Spleen (tissue), 11 donors: ENCODE measurements at regions not wholly inside any gene's neighbourhood (a gene's known extent, or its start where the extent isn't known, plus 50 kb on each side); places are given as distances from the start of the nearest gene placed in this dataset.

Source experiments
- DNase-seq: peaks from one replicate; pipeline ENCODE4 v3.0.0-alpha.2; 2020
- H3K27ac ChIP-seq, 8 donors: fragments of 200-600 bp; sonication (generic) in 7 of 8; 1 replicate in 4 of 8; 2 replicates in 4 of 8; pipeline versions ENCODE4 v1.5.0 to v1.8.0; 2016 to 2021; ENCODE audit warnings: inconsistent platforms in 4 of 8, mild to moderate bottlenecking in 4 of 8, moderate library complexity in 1 of 8
- H3K27me3 ChIP-seq, 7 donors: fragments of 200-600 bp; sonication (generic) in 6 of 7; replicated peaks in 1 of 7; 1 replicate in 4 of 7; 2 replicates in 3 of 7; pipeline versions ENCODE4 v1.5.0 to v1.8.0; 2016 to 2021; ENCODE audit warnings: inconsistent platforms in 3 of 7, mild to moderate bottlenecking in 1 of 7
- H3K36me3 ChIP-seq, 6 donors: fragments of 200-600 bp; sonication (generic) in 5 of 6; 1 replicate in 4 of 6; 2 replicates in 2 of 6; pipeline versions ENCODE4 v1.5.0 to v1.8.0; 2016 to 2021; ENCODE audit warnings: inconsistent platforms in 2 of 6
- H3K4me1 ChIP-seq, 6 donors: fragments of 200-600 bp; sonication (generic) in 5 of 6; 1 replicate in 3 of 6; 2 replicates in 3 of 6; pipeline versions ENCODE4 v1.5.0 to v1.8.0; 2016 to 2021; ENCODE audit warnings: inconsistent platforms in 3 of 6
- H3K4me3 ChIP-seq, 8 donors: fragments of 200-600 bp; sonication (generic) in 7 of 8; 1 replicate in 4 of 8; 2 replicates in 4 of 8; pipeline versions ENCODE4 v1.5.0 to v1.8.0; 2016 to 2021; ENCODE audit warnings: inconsistent platforms in 4 of 8, mild to moderate bottlenecking in 4 of 8, moderate library complexity in 2 of 8
- H3K9me3 ChIP-seq, 8 donors: fragments of 200-600 bp; sonication (generic) in 7 of 8; 1 replicate in 4 of 8; 2 replicates in 4 of 8; pipeline versions ENCODE4 v1.5.0 to v1.8.0; 2016 to 2021; ENCODE audit warnings: inconsistent platforms in 4 of 8
- POLR2A ChIP-seq, 3 donors: fragments of 450-650 bp; IDR thresholded peaks; one replicate each; pipeline ENCODE4 v1.5.1; 2017; ENCODE audit warnings: antibody characterized with exemption in 3 of 3, mild to moderate bottlenecking in 1 of 3
- POLR2AphosphoS5 ChIP-seq, 3 donors: sonication (generic); formaldehyde crosslinking; IDR thresholded peaks; one replicate each; pipeline ENCODE4 v1.5.1; 2017; ENCODE audit warnings: antibody characterized with exemption in 3 of 3
- WGBS, 5 donors: extraction: QIAGEN DNeasy Blood & Tissue Kit in 3 of 5; methylation state at CpG; one replicate each; pipeline versions ENCODE4 v1.1.5 to v1.1.7; 2013 to 2018; 5-methylcytosine and 5-hydroxymethylcytosine counted together
- intact Hi-C: fragments of 100-400 bp; cut with DNase I; formaldehyde crosslinking; loops from one replicate; pipeline ENCODE4 v1.15.0; 2023; ENCODE audit warnings: low total_unique reads
- TF ChIP-seq, protein P1 (sequence below), 11 experiments: fragments of 200-600 bp in 7 of 11; fragments of 450-650 bp in 4 of 11; sonication (generic) in 4 of 11; IDR thresholded peaks in 8 of 11; conservative IDR thresholded peaks in 3 of 11; 1 replicate in 7 of 11; 2 replicates in 4 of 11; pipeline versions ENCODE4 v1.4.0 to v1.8.0; 2016 to 2021; ENCODE audit warnings: antibody characterized with exemption in 11 of 11, inconsistent platforms in 4 of 11, mild to moderate bottlenecking in 1 of 11
- donor health status: healthy with polysubstance abuse.
- donor health status: DM: no; HTN: no; CAD: no; lungs with moderate emphysema.
- donor health status: DM: no; HTN: no; CAD: no.
- donor health status: Bipolar disorder and iron deficiency.
- donor health status: healthy.
- donor health status: DM: no; HTN: no; CAD: no.
- donor health status: DM: yes; HTN: yes; CAD: no.

DNA sequence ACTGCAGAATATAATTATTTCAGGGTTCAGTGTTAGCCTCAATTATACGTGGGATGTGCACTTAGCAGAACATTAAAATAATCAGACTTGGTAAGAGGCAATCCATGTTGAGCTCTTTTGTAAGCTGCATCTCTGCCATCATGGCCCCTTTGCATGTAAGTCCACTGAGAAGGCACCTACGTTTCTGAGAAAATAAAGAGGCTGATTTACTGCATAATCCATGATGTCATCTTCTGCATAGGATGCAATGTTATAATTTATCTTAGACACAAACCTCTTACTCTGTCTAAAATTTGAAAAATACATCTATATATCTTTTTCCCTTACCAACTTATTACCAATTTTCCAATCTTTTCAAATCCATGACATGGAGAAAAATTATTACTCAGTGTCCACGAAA lies 1294.7 kb downstream of the ZPLD1 start:
- no peaks in the 10 kb centered on the region for H3K27me3 ChIP-seq
- intact Hi-C loops: no loop called here
- H3K4me3 ChIP-seq: no peak overlapping the region
- TF ChIP-seq POLR2AphosphoS5 (IDR thresholded peaks at IDR 0.05) (no peak), POLR2A (IDR thresholded peaks at IDR 0.05) (no peak)
- TF ChIP-seq, protein P1, sequence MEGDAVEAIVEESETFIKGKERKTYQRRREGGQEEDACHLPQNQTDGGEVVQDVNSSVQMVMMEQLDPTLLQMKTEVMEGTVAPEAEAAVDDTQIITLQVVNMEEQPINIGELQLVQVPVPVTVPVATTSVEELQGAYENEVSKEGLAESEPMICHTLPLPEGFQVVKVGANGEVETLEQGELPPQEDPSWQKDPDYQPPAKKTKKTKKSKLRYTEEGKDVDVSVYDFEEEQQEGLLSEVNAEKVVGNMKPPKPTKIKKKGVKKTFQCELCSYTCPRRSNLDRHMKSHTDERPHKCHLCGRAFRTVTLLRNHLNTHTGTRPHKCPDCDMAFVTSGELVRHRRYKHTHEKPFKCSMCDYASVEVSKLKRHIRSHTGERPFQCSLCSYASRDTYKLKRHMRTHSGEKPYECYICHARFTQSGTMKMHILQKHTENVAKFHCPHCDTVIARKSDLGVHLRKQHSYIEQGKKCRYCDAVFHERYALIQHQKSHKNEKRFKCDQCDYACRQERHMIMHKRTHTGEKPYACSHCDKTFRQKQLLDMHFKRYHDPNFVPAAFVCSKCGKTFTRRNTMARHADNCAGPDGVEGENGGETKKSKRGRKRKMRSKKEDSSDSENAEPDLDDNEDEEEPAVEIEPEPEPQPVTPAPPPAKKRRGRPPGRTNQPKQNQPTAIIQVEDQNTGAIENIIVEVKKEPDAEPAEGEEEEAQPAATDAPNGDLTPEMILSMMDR (IDR thresholded peaks at IDR 0.05 in 8 of 11, conservative IDR thresholded peaks at IDR 0.05 in 3 of 11): no peak
- H3K27ac ChIP-seq: no peak overlapping the region
- no peaks in the 10 kb centered on the region for H3K4me1 ChIP-seq
- H3K36me3 ChIP-seq: no peaks in the 10 kb centered on the region
- 59 to 77% (median 69%) methylated on average over 3 of the region's 3 CpGs for WGBS, 5 donors
- H3K9me3 ChIP-seq: peaks cover 0 to 9% (median 0%) of the 10 kb centered on the region in 8 donors
- DNase-seq: no peak

DNA sequence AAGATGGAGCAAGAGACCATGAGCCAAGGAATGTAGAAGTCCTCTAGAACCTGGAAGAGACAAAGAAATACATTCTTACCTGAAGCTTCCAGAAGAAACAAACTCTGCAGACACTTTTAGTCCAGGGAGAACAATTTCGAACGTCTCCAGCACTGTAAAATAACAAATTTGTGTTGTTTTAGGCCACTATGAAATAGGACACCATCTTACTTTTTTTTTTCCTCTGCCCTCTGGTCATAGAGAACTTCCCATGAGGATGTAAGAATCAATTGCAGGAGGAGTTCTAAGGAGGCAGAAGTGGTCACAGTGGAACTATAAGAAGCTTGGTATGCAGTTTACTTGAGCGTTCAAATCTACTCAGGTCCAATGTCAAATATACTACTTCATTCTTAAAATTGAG lies 1295.9 kb downstream of the ZPLD1 start:
- WGBS, 5 donors: 76 to 89% (median 79%) methylated on average over 3 of the region's 3 CpGs
- no peak for DNase-seq
- TF ChIP-seq POLR2AphosphoS5 (IDR thresholded peaks at IDR 0.05): no peak
- TF ChIP-seq, protein P1 (IDR thresholded peaks at IDR 0.05 in 8 of 11, conservative IDR thresholded peaks at IDR 0.05 in 3 of 11): no peak
- TF ChIP-seq POLR2A (IDR thresholded peaks at IDR 0.05): no peak
- Histone ChIP-seq H3K9me3 (peaks cover 0 to 9% (median 0%) of the 10 kb centered on the region in 8 donors), H3K27ac (no peak overlapping the region), H3K4me3 (no peak overlapping the region), H3K36me3 (no peaks in the 10 kb centered on the region), H3K27me3 (no peaks in the 10 kb centered on the region), H3K4me1 (no peaks in the 10 kb centered on the region)
- intact Hi-C loops: no loop called here

DNA sequence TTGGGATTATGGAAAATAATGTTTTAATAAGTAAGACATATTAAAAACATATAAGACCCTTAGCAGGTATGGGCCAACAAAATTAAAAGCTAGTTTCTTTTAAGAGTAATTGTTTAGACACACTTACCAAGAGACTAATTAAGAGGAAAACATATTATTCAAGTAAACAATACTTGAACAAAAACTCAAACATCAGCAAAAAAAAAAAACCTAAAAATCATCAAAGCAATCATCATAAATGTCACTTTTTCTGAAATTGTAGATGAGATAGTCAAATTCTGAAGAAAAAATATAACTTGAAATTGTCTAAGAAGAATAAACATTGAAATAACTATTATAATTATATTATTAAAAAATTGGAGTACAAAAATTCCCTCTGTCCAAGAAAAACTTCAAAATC lies 1318.2 kb downstream of the ZPLD1 start:
- no peaks in the 10 kb centered on the region for H3K36me3 ChIP-seq
- peaks cover 0 to 4% (median 0%) of the 10 kb centered on the region in 8 donors for H3K9me3 ChIP-seq
- no peak for DNase-seq
- TF ChIP-seq POLR2AphosphoS5 (IDR thresholded peaks at IDR 0.05) (no peak), POLR2A (IDR thresholded peaks at IDR 0.05) (no peak)
- TF ChIP-seq, protein P1 (IDR thresholded peaks at IDR 0.05 in 8 of 11, conservative IDR thresholded peaks at IDR 0.05 in 3 of 11): no peak
- H3K4me3 ChIP-seq: no peak overlapping the region
- intact Hi-C loops: no loop called here
- H3K27ac ChIP-seq: no peak overlapping the region
- H3K27me3 ChIP-seq: no peaks in the 10 kb centered on the region
- no peaks in the 10 kb centered on the region for H3K4me1 ChIP-seq

GRCh38 chr3:103767635-103768034 lies 1332.8 kb downstream of the ZPLD1 start:
- DNase-seq: no peak
- WGBS, 5 donors: 83 to 91% (median 90%) methylated on average over 12 of the region's 12 CpGs

More at GRCh38 chr3:103767635-103768034, 1332.8 kb downstream of the ZPLD1 start:
- Histone ChIP-seq H3K27ac (no peak overlapping the region), H3K4me3 (no peak overlapping the region), H3K27me3 (no peaks in the 10 kb centered on the region), H3K9me3 (peaks cover 0 to 22% (median 14%) of the 10 kb centered on the region in 8 donors), H3K36me3 (no peaks in the 10 kb centered on the region), H3K4me1 (no peaks in the 10 kb centered on the region)
- TF ChIP-seq POLR2AphosphoS5 (IDR thresholded peaks at IDR 0.05): no peak
- TF ChIP-seq, protein P1 (IDR thresholded peaks at IDR 0.05 in 8 of 11, conservative IDR thresholded peaks at IDR 0.05 in 3 of 11): no peak
- no peak for TF ChIP-seq POLR2A (IDR thresholded peaks at IDR 0.05)
- intact Hi-C loops: no loop called here
